Endothelial cell of umbilical vein (primary cell): ENCODE measurements at regions not wholly inside any gene's neighbourhood (a gene's known extent, or its start where the extent isn't known, plus 50 kb on each side); places are given as distances from the start of the nearest gene placed in this dataset.

ENCODE experiments used
- BruUV-seq: library from RNA; stranded (reverse); fragments of 400-500 nt; replicated peaks from 2 replicates; lab custom pipeline; 2021; lab: Mats Ljungman, UMichigan
- CTCF ChIA-PET: fragments of 300-600, 350-600 bp; sonication (Branson Sonifier 250); formaldehyde crosslinking; loops from one replicate; lab custom pipeline; 2021; ENCODE audit warnings: antibody characterized with exemption, inconsistent platforms; lab: Charles Lee
- POLR2A ChIA-PET: fragments of 300-600, 350-600 bp; sonication (Branson Sonifier 250); formaldehyde crosslinking; loops from one replicate; lab custom pipeline; 2021; ENCODE audit warnings: antibody characterized with exemption, inconsistent platforms; lab: Charles Lee
- DNase-seq: peaks from one replicate; pipeline ENCODE4 v3.0.0-alpha.2; 2011; ENCODE audit warnings: low read depth, low spot score
- FAIRE-seq: peaks from 2 replicates; lab custom pipeline; 2011; peaks lifted over from hg19 to GRCh38; lab: Jason Lieb, UNC
- H2AFZ ChIP-seq: 2 replicates; pipeline ENCODE4 v1.6.0; 2012; ENCODE audit warnings: low read depth, low read length, control low read depth, inconsistent platforms
- H3K27ac ChIP-seq: 2 replicates; pipeline ENCODE4 v1.5.1; 2011; ENCODE audit warnings: low read depth, mild to moderate bottlenecking, control low read depth, low read length, moderate library complexity; ENCODE audit not compliant: insufficient read depth
- H3K27me3 ChIP-seq, 2 experiments: 2 replicates each; pipeline versions ENCODE4 v1.6.0 to v1.6.1; 2011; ENCODE audit warnings: low read length in 2 of 2, mixed read lengths in 1 of 2; ENCODE audit not compliant: control insufficient read depth in 2 of 2, insufficient read depth in 2 of 2
- H3K36me3 ChIP-seq, 2 experiments: 2 replicates in 1 of 2; 3 replicates in 1 of 2; pipeline ENCODE4 v1.5.1; 2011; ENCODE audit warnings: low read length in 2 of 2, mild to moderate bottlenecking in 1 of 2, moderate library complexity in 1 of 2; ENCODE audit not compliant: control insufficient read depth in 2 of 2, insufficient read depth in 2 of 2; ENCODE audit errors: extremely low read depth in 1 of 2
- H3K4me1 ChIP-seq: 3 replicates; pipeline ENCODE4 v1.5.1; 2011; ENCODE audit warnings: mild to moderate bottlenecking, low read length; ENCODE audit not compliant: control insufficient read depth, insufficient read depth; ENCODE audit errors: extremely low read depth
- H3K4me2 ChIP-seq: 2 replicates; pipeline ENCODE4 v1.6.1; 2011; ENCODE audit warnings: low read length, control low read depth, mixed read lengths; ENCODE audit not compliant: insufficient read depth
- H3K4me3 ChIP-seq, 3 experiments: fragments of 200-600 bp in 1 of 3; sonication (generic), shearing (Covaris generic) in 1 of 3; replicated peaks in 1 of 3; 2 replicates each; pipeline ENCODE4 v1.5.1; 2011 to 2016; ENCODE audit warnings: control low read depth in 3 of 3, low read length in 3 of 3, mild to moderate bottlenecking in 2 of 3, inconsistent platforms in 1 of 3, low read depth in 1 of 3, moderate library complexity in 1 of 3; ENCODE audit not compliant: insufficient read depth in 1 of 3
- H3K79me2 ChIP-seq: 2 replicates; pipeline ENCODE4 v1.6.0; 2012; ENCODE audit warnings: low read length, inconsistent platforms; ENCODE audit not compliant: control insufficient read depth, insufficient read depth
- H3K9ac ChIP-seq: replicated peaks from 2 replicates; pipeline ENCODE3; 2011; ENCODE audit warnings: low read length, control low read depth; ENCODE audit not compliant: insufficient read depth; ENCODE audit errors: extremely low read depth
- H3K9me1 ChIP-seq: replicated peaks from 3 replicates; pipeline ENCODE4 v1.6.0; 2011; ENCODE audit warnings: mild to moderate bottlenecking, low read length; ENCODE audit not compliant: control insufficient read depth, insufficient read depth; ENCODE audit errors: extremely low read depth
- H3K9me3 ChIP-seq: replicated peaks from 2 replicates; pipeline ENCODE4 v1.5.1; 2012; ENCODE audit warnings: low read length, inconsistent platforms; ENCODE audit not compliant: control insufficient read depth, insufficient read depth
- H4K20me1 ChIP-seq: replicated peaks from 2 replicates; pipeline ENCODE3; 2011; ENCODE audit warnings: mild to moderate bottlenecking, low read length; ENCODE audit not compliant: control insufficient read depth, insufficient read depth; ENCODE audit errors: extremely low read depth
- CTCF ChIP-seq, 2 donors: IDR thresholded peaks; 1 replicate in 1 of 2; 2 replicates in 1 of 2; pipeline ENCODE4 v1.5.1; 2011; ENCODE audit warnings: low read length in 2 of 2, mild to moderate bottlenecking in 2 of 2, moderate library complexity in 2 of 2, control low read depth in 1 of 2, inconsistent platforms in 1 of 2, low read depth in 1 of 2; ENCODE audit not compliant: insufficient read depth in 1 of 2; ENCODE audit errors: extremely low read depth in 1 of 2
- EZH2 ChIP-seq: IDR thresholded peaks from 2 replicates; pipeline ENCODE4 v1.6.1; 2012; ENCODE audit warnings: borderline replicate concordance, low read depth, mild to moderate bottlenecking, moderate library complexity, low read length, inconsistent platforms; ENCODE audit not compliant: severe bottlenecking
- FOS ChIP-seq: IDR thresholded peaks from 2 replicates; pipeline ENCODE4 v1.6.1; 2011; ENCODE audit warnings: mild to moderate bottlenecking, low read length, moderate library complexity, borderline replicate concordance; ENCODE audit not compliant: insufficient read depth
- GATA2 ChIP-seq: IDR thresholded peaks from 2 replicates; pipeline ENCODE4 v1.7.0; 2011; ENCODE audit warnings: low read depth, mild to moderate bottlenecking, moderate library complexity, mixed read lengths, low read length; ENCODE audit not compliant: insufficient read length, insufficient read depth
- JUN ChIP-seq: IDR thresholded peaks from 2 replicates; pipeline ENCODE4 v1.6.1; 2011; ENCODE audit warnings: borderline replicate concordance, low read depth; ENCODE audit not compliant: insufficient read length, insufficient read depth
- MAX ChIP-seq: IDR thresholded peaks from 2 replicates; pipeline ENCODE4 v1.6.1; 2011; ENCODE audit not compliant: insufficient read depth, insufficient read length
- MYC ChIP-seq: IDR thresholded peaks from one replicate; pipeline ENCODE4 v1.6.1; 2011; ENCODE audit warnings: mild to moderate bottlenecking, low read depth, low read length
- POLR2A ChIP-seq: IDR thresholded peaks from 2 replicates; pipeline ENCODE4 v1.6.1; 2012; ENCODE audit warnings: low read depth, mild to moderate bottlenecking, control low read depth, low read length
- POLR2AphosphoS5 ChIP-seq: IDR thresholded peaks from 2 replicates; pipeline ENCODE4 v1.6.1; 2012; ENCODE audit warnings: low read depth, mild to moderate bottlenecking, control low read depth, low read length, moderate library complexity; ENCODE audit not compliant: insufficient read depth
- dilution Hi-C: fragments of 300-500 bp; cut with MboI; formaldehyde crosslinking; loops from one replicate; pipeline ENCODE4 v1.15.0; 2019; ENCODE audit warnings: low sequenced_read_pairs; ENCODE audit not compliant: extremely low pct_ligation_motif_present
- intact Hi-C: fragments of 100-400 bp; cut with micrococcal nuclease; formaldehyde crosslinking; loops from one replicate; pipeline ENCODE4 v1.10.0; 2022

GRCh38 chr2:216967889-216968288 lies 108.0 kb upstream of the TNP1 start:
- no peak overlapping the region for H3K4me3 ChIP-seq
- H3K36me3 ChIP-seq = no peaks in the 10 kb centered on the region
- H3K27ac ChIP-seq = no peak overlapping the region
- TF ChIP-seq POLR2AphosphoS5 (no peak), MAX (no peak), POLR2A (no peak), FOS (no peak), MYC (no peak)
- FAIRE-seq = no peak
- no peak overlapping the region for H2AFZ ChIP-seq
- DNase-seq = no peak
- no peak overlapping the region for H3K4me2 ChIP-seq
- intact Hi-C loops = no loop called here
- H3K27me3 ChIP-seq = no peaks in the 10 kb centered on the region
- dilution Hi-C loops = no loop called here
- no TSS peak for BruUV-seq
- ChIA-PET POLR2A (no interaction called here), CTCF (no interaction called here)
- H3K79me2 ChIP-seq = no peaks in the 10 kb centered on the region
- H3K9ac ChIP-seq = no peak overlapping the region
- H3K4me1 ChIP-seq = no peaks in the 10 kb centered on the region
- H3K9me1 ChIP-seq = no peaks in the 10 kb centered on the region
- H3K9me3 ChIP-seq = no peaks in the 10 kb centered on the region
- H4K20me1 ChIP-seq = no peaks in the 10 kb centered on the region

GRCh38 chr2:216960671-216961268 lies 100.9 kb upstream of the TNP1 start:
- TF ChIP-seq POLR2AphosphoS5 (no peak), EZH2 (no peak), GATA2 (no peak), POLR2A (no peak), CTCF (IDR thresholded peaks at IDR 0.05; ENCODE audit: extremely low read depth in 1 of 2, insufficient read depth in 1 of 2, low read depth in 1 of 2, low read length in 2 of 2) (no peak), JUN (no peak), MAX (no peak), FOS (no peak), MYC (no peak)
- Histone ChIP-seq H3K27me3 (no peaks in the 10 kb centered on the region), H4K20me1 (no peaks in the 10 kb centered on the region), H3K9me1 (no peaks in the 10 kb centered on the region), H3K4me3 (no peak overlapping the region), H3K4me2 (no peak overlapping the region), H3K79me2 (no peaks in the 10 kb centered on the region), H2AFZ (no peak overlapping the region), H3K4me1 (no peaks in the 10 kb centered on the region), H3K27ac (no peak overlapping the region), H3K9me3 (no peaks in the 10 kb centered on the region), H3K36me3 (no peaks in the 10 kb centered on the region), H3K9ac (no peak overlapping the region)
- dilution Hi-C loops = no loop called here
- ChIA-PET POLR2A (no interaction called here), CTCF (no interaction called here)
- intact Hi-C loops = no loop called here
- DNase-seq (no peak), FAIRE-seq (no peak)
- no TSS peak for BruUV-seq
